ENCODE measurements at regions not wholly inside any gene's neighbourhood (a gene's known extent, or its start where the extent isn't known, plus 50 kb on each side); places are given as distances from the start of the nearest gene placed in this dataset.
"Not testable (repeated sequence)": the region's sequence is repeated elsewhere in the genome, so short reads cannot be mapped to it uniquely, and the experiment has no call there.

DNA sequence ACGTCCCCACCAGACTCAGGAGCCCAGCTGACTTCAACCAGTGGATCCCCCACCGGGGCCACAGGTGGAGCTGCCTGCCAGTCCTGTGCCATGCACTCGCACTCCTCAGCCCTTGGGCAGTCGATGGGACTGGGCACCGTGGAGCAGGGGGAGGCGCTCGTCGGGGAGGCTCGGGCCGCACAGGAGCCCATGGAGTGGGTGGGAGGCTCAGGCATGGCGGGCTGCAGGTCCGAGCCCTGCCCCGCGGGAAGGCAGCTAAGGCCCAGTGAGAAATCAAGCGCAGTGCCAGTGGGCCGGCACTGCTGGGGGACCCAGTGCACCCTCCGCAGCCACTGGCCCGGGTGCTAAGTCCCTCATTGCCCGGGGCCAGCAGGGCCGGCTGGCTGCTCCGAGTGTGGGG, 52.3 kb upstream of the LRRC30 start:
- DNase-seq (ENCODE audit: low spot score): not testable (repeated sequence)

- DNase-seq (ENCODE audit: low spot score): peak; percentile 26
Observed at GRCh38 chr18:7177116-7177744, 53.7 kb upstream of the LRRC30 start.

GRCh38 chr18:7174344-7175095, 56.4 kb upstream of the LRRC30 start:
- DNase-seq (ENCODE audit: low spot score): no peak

- DNase-seq (ENCODE audit: low spot score): no peak
Observed at GRCh38 chr18:7173216-7173615, 55.6 kb upstream of the LAMA1 start.

DNA sequence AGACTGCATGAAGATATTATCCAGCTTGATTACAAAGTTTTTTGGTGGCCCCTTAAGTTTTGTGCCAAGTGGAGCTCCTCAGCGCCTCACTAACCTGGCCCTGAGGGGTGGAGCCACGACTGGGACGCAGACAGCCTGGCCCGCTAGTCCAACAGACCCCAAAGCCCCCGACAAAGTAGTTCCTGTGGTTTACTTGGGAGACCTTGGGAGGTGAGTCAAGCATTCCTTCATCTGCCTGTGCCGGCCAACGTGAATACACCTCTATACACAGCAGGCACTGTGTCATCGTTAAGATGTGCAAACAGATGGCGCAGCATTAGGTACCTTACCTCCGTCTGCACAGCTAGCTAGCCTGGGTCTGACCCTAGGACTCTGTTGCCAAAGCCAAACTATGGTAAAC, 55.0 kb upstream of the LAMA1 start:
- DNase-seq (ENCODE audit: low spot score): no peak

DNA sequence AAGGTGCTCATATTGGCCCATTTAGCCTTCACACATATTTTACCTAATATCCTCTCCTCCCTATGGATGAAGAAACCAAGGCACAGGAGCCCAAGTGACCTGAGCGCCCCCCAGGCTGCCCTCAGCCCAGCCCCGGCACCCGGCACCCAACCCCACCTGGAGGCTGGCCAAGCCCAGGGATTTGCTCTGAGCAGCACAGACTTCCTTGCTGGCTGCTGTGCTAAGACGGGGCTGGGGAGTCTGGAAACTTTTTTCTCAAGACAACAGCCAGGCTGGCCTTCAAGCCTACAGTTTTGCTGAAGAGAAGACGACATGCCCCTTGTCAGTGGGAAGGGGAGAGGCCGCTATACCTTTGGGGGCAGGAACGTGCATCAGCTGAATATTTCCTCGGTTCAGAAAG, 52.7 kb upstream of the LAMA1 start:
- DNase-seq (ENCODE audit: low spot score): no peak

DNA sequence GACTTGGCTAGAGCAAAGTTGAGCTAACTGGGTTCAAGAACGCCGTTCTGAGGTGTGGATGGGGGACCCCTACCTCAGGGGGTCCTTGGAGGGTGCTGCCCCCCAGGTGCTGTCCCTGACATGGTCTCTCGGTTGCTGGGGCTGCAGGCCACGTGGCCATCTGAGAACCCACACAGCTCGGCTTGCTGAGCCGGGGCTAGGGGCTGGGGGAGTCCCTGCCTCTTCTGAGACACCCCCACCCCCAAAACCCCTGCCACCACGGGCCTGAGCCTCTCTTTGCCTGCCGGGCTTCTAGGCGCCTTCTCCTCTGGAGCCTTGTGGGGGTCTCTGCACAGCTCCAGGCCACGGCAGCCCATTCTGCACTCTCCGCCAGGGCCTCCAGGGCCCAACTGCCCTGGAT, 52.0 kb upstream of the LAMA1 start:
- DNase-seq (ENCODE audit: low spot score): no peak

DNA sequence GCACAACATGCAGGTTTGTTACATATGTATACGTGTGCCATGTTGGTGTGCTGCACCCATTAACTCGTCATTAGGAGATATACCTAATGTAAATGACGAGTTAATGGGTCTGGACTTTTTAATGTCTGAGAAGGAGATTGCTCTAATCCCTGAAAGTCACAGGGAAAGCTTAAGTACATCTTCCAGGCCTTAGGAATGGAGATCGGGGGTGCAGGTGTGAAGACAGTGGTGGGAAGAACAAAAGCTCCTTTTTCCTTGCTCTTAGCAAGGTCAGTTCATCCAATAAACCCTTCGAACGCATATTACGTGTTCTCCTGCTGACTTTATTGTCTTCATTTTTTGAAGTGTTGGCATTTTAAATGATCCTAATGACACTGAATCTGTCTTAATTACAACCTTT, 50.8 kb upstream of the LAMA1 start:
- DNase-seq (ENCODE audit: low spot score): no peak
